Thymus (tissue), 11 donors: ENCODE measurements at regions not wholly inside any gene's neighbourhood (a gene's known extent, or its start where the extent isn't known, plus 50 kb on each side); places are given as distances from the start of the nearest gene placed in this dataset.
A peak's percentile ranks its signal among the peaks of the same experiment; 100 is the strongest.

ENCODE experiments used
- DNase-seq, 9 donors: peaks; one replicate each; pipeline ENCODE4 v3.0.0-alpha.2; 2013; ENCODE audit warnings: low spot score in 9 of 9, low read depth in 6 of 9, missing footprints in 1 of 9
- H3K27ac ChIP-seq, 2 donors: one replicate each; pipeline ENCODE4 v1.5.1; 2013; ENCODE audit warnings: control low read depth in 1 of 2, low read depth in 1 of 2, low read length in 1 of 2, mild to moderate bottlenecking in 1 of 2, moderate library complexity in 1 of 2
- H3K27me3 ChIP-seq, 2 donors: one replicate each; pipeline ENCODE4 v1.5.1; 2013; ENCODE audit warnings: low read length in 1 of 2; ENCODE audit not compliant: control insufficient read depth in 2 of 2, insufficient read depth in 1 of 2
- H3K36me3 ChIP-seq, 2 donors: one replicate each; pipeline ENCODE4 v1.5.1; 2013; ENCODE audit warnings: low read length in 1 of 2, mild to moderate bottlenecking in 1 of 2, moderate library complexity in 1 of 2; ENCODE audit not compliant: control insufficient read depth in 2 of 2, insufficient read depth in 2 of 2
- H3K4me1 ChIP-seq, 2 donors: one replicate each; pipeline ENCODE4 v1.5.1; 2013; ENCODE audit warnings: low read length in 2 of 2; ENCODE audit not compliant: control insufficient read depth in 2 of 2, insufficient read depth in 2 of 2
- H3K4me3 ChIP-seq, 2 donors: one replicate each; pipeline ENCODE4 v1.5.1; 2013; ENCODE audit warnings: low read length in 2 of 2, control low read depth in 1 of 2, mild to moderate bottlenecking in 1 of 2
- H3K9me3 ChIP-seq, 2 donors: one replicate each; pipeline ENCODE4 v1.5.1; 2013; ENCODE audit warnings: low read length in 1 of 2, mild to moderate bottlenecking in 1 of 2; ENCODE audit not compliant: control insufficient read depth in 2 of 2, insufficient read depth in 1 of 2
- WGBS: extraction: QIAGEN DNeasy Blood & Tissue Kit; methylation state at CpG from one replicate; pipeline ENCODE4 v1.1.7; 2013; 5-methylcytosine and 5-hydroxymethylcytosine counted together
- donor health status: healthy.

- DNase-seq, result peak; percentile 80 to 98 (median 92)
- peaks cover 0 to 2% of the 10 kb centered on the region in 2 donors for H3K36me3 ChIP-seq
- H3K27me3 ChIP-seq, result peaks cover 0 to 6% of the 10 kb centered on the region in 2 donors
- H3K27ac ChIP-seq, result peak overlapping the region; percentile 15 to 88
- peaks cover 10 to 32% of the 10 kb centered on the region in 2 donors for H3K4me1 ChIP-seq
- WGBS, result under 1% methylated on average over 86 of the region's 86 CpGs
- H3K4me3 ChIP-seq, result peak overlapping the region; percentile 78 to 88
- no peaks in the 10 kb centered on the region for H3K9me3 ChIP-seq
Observed at GRCh38 chr7:25950488-25951413, 201.2 kb upstream of the NFE2L3 start.

GRCh38 chr7:25951414-25952260 is 200.4 kb upstream of the NFE2L3 start:
- 12% methylated on average over 46 of the region's 46 CpGs for WGBS
- H3K27me3 ChIP-seq, result peaks cover 0 to 8% of the 10 kb centered on the region in 2 donors
- H3K27ac ChIP-seq, result peak overlapping the region; percentile 49 to 52
- peaks cover 10 to 32% of the 10 kb centered on the region in 2 donors for H3K4me1 ChIP-seq
- no peaks in the 10 kb centered on the region for H3K9me3 ChIP-seq
- H3K36me3 ChIP-seq, result peaks cover 0 to 2% of the 10 kb centered on the region in 2 donors
- DNase-seq, result peak in 2 of 9 donors; percentile 16 to 48
- peak overlapping the region; percentile 56 to 88 for H3K4me3 ChIP-seq

GRCh38 chr7:25952261-25953057 is 199.5 kb upstream of the NFE2L3 start:
- DNase-seq, result no peak

GRCh38 chr7:25953859-25954258 is 198.1 kb upstream of the NFE2L3 start:
- Histone ChIP-seq H3K27me3 (peaks cover 0 to 8% of the 10 kb centered on the region in 2 donors), H3K4me3 (no peak overlapping the region), H3K9me3 (no peaks in the 10 kb centered on the region), H3K4me1 (peaks cover 8 to 22% of the 10 kb centered on the region in 2 donors), H3K36me3 (peaks cover 0 to 2% of the 10 kb centered on the region in 2 donors), H3K27ac (no peak overlapping the region)
- WGBS, result 94% methylated on average over 1 of the region's 1 CpG
- DNase-seq, result no peak

More at GRCh38 chr7:25952261-25953057, 199.5 kb upstream of the NFE2L3 start:
- Histone ChIP-seq H3K27ac (no peak overlapping the region), H3K4me3 (no peak overlapping the region), H3K4me1 (peaks cover 10 to 32% of the 10 kb centered on the region in 2 donors), H3K9me3 (no peaks in the 10 kb centered on the region), H3K36me3 (peaks cover 0 to 2% of the 10 kb centered on the region in 2 donors), H3K27me3 (peaks cover 0 to 8% of the 10 kb centered on the region in 2 donors)
- WGBS, result 92% methylated on average over 19 of the region's 19 CpGs

GRCh38 chr7:25954395-25954794 is 197.6 kb upstream of the NFE2L3 start:
- WGBS, result 97% methylated on average over 3 of the region's 3 CpGs
- Histone ChIP-seq H3K4me1 (peaks cover 3 to 16% of the 10 kb centered on the region in 2 donors), H3K27ac (no peak overlapping the region), H3K4me3 (no peak overlapping the region), H3K27me3 (peaks cover 0 to 8% of the 10 kb centered on the region in 2 donors), H3K36me3 (no peaks in the 10 kb centered on the region), H3K9me3 (no peaks in the 10 kb centered on the region)
- no peak for DNase-seq

- 73% methylated on average over 5 of the region's 5 CpGs for WGBS
- Histone ChIP-seq H3K27me3 (peaks cover 0 to 4% of the 10 kb centered on the region in 2 donors), H3K27ac (no peak overlapping the region), H3K9me3 (no peaks in the 10 kb centered on the region), H3K36me3 (no peaks in the 10 kb centered on the region), H3K4me3 (no peak overlapping the region), H3K4me1 (no peaks in the 10 kb centered on the region)
- DNase-seq, result no peak
Observed at GRCh38 chr7:25959168-25959734, 192.7 kb upstream of the NFE2L3 start.

GRCh38 chr7:25963733-25964132 is 188.3 kb upstream of the NFE2L3 start:
- no peaks in the 10 kb centered on the region for H3K9me3 ChIP-seq
- no peaks in the 10 kb centered on the region for H3K36me3 ChIP-seq
- no peak overlapping the region for H3K27ac ChIP-seq
- no peak for DNase-seq
- peaks cover 2 to 3% of the 10 kb centered on the region in 2 donors for H3K27me3 ChIP-seq
- peaks cover 0 to 8% of the 10 kb centered on the region in 2 donors for H3K4me1 ChIP-seq
- WGBS, result 96% methylated on average over 3 of the region's 3 CpGs
- no peak overlapping the region for H3K4me3 ChIP-seq

GRCh38 chr7:25964483-25964991 is 187.5 kb upstream of the NFE2L3 start:
- H3K4me1 ChIP-seq, result peaks cover 0 to 8% of the 10 kb centered on the region in 2 donors
- no peaks in the 10 kb centered on the region for H3K9me3 ChIP-seq
- H3K4me3 ChIP-seq, result no peak overlapping the region
- no peak overlapping the region for H3K27ac ChIP-seq
- H3K27me3 ChIP-seq, result peaks cover 2 to 3% of the 10 kb centered on the region in 2 donors
- no peaks in the 10 kb centered on the region for H3K36me3 ChIP-seq
- WGBS, result 75% methylated on average over 6 of the region's 6 CpGs
- DNase-seq, result no peak
